Osteocyte (in vitro differentiated cells): ENCODE measurements at regions not wholly inside any gene's neighbourhood (a gene's known extent, or its start where the extent isn't known, plus 50 kb on each side); places are given as distances from the start of the nearest gene placed in this dataset.

Source experiments
- DNase-seq: peaks from one replicate; pipeline ENCODE4 v3.0.0; 2021; ENCODE audit warnings: mixed read lengths; ENCODE audit not compliant: unreplicated experiment; ENCODE audit errors: extremely low spot score
- H3K27ac Mint-ChIP-seq: one replicate; pipeline ENCODE4 v1.8.0; 2021; ENCODE audit warnings: mild to moderate bottlenecking, mixed read lengths; ENCODE audit not compliant: unreplicated experiment
- H3K27me3 Mint-ChIP-seq: one replicate; pipeline ENCODE4 v1.8.0; 2021; ENCODE audit warnings: mixed read lengths; ENCODE audit not compliant: unreplicated experiment
- H3K36me3 Mint-ChIP-seq: one replicate; pipeline ENCODE4 v1.8.0; 2021; ENCODE audit warnings: mixed read lengths; ENCODE audit not compliant: unreplicated experiment
- H3K4me1 Mint-ChIP-seq: one replicate; pipeline ENCODE4 v1.8.0; 2021; ENCODE audit warnings: mixed read lengths; ENCODE audit not compliant: unreplicated experiment
- H3K4me3 Mint-ChIP-seq: one replicate; pipeline ENCODE4 v1.8.0; 2021; ENCODE audit warnings: mild to moderate bottlenecking, moderate library complexity, mixed read lengths; ENCODE audit not compliant: unreplicated experiment
- H3K9me3 Mint-ChIP-seq: one replicate; pipeline ENCODE4 v1.8.0; 2021; ENCODE audit warnings: mixed read lengths; ENCODE audit not compliant: unreplicated experiment
- CTCF ChIP-seq: fragments of 200-600 bp; sonication (generic); IDR thresholded peaks from 2 replicates; pipeline ENCODE4 v1.5.0; 2021; ENCODE audit warnings: antibody characterized with exemption, mild to moderate bottlenecking, moderate library complexity

GRCh38 chr15:94749811-94750617 lies 518.7 kb downstream of the MCTP2 start:
- Mint-ChIP-seq H3K27me3 (no peaks in the 10 kb centered on the region), H3K36me3 (no peaks in the 10 kb centered on the region), H3K4me1 (no peaks in the 10 kb centered on the region), H3K27ac (no peak overlapping the region), H3K9me3 (peaks cover 42% of the 10 kb centered on the region), H3K4me3 (no peak overlapping the region)
- no peak for DNase-seq
- no peak for TF ChIP-seq CTCF

GRCh38 chr15:94760348-94760747 lies 529.0 kb downstream of the MCTP2 start:
- TF ChIP-seq CTCF, result no peak
- no peaks in the 10 kb centered on the region for H3K4me1 Mint-ChIP-seq
- peaks cover 8% of the 10 kb centered on the region for H3K9me3 Mint-ChIP-seq

GRCh38 chr15:94761574-94761973 lies 530.2 kb downstream of the MCTP2 start:
- Mint-ChIP-seq H3K4me1 (no peaks in the 10 kb centered on the region), H3K27ac (no peak overlapping the region), H3K9me3 (peaks cover 7% of the 10 kb centered on the region), H3K27me3 (no peaks in the 10 kb centered on the region), H3K4me3 (no peak overlapping the region), H3K36me3 (no peaks in the 10 kb centered on the region)
- TF ChIP-seq CTCF, result no peak
- no peak for DNase-seq

More at GRCh38 chr15:94760348-94760747, 529.0 kb downstream of the MCTP2 start:
- H3K27me3 Mint-ChIP-seq, result no peaks in the 10 kb centered on the region
- no peak for DNase-seq
- no peak overlapping the region for H3K4me3 Mint-ChIP-seq
- no peak overlapping the region for H3K27ac Mint-ChIP-seq
- no peaks in the 10 kb centered on the region for H3K36me3 Mint-ChIP-seq

GRCh38 chr15:94769089-94769488 lies 537.7 kb downstream of the MCTP2 start:
- no peaks in the 10 kb centered on the region for H3K4me1 Mint-ChIP-seq
- TF ChIP-seq CTCF, result no peak
- H3K36me3 Mint-ChIP-seq, result no peaks in the 10 kb centered on the region

GRCh38 chr15:94770199-94770598 lies 538.8 kb downstream of the MCTP2 start:
- H3K4me3 Mint-ChIP-seq, result no peak overlapping the region
- no peak overlapping the region for H3K27ac Mint-ChIP-seq
- no peaks in the 10 kb centered on the region for H3K27me3 Mint-ChIP-seq
- no peak for TF ChIP-seq CTCF
- no peaks in the 10 kb centered on the region for H3K4me1 Mint-ChIP-seq
- DNase-seq, result no peak
- no peaks in the 10 kb centered on the region for H3K36me3 Mint-ChIP-seq
- H3K9me3 Mint-ChIP-seq, result peaks cover 8% of the 10 kb centered on the region

More at GRCh38 chr15:94769089-94769488, 537.7 kb downstream of the MCTP2 start:
- Mint-ChIP-seq H3K27me3 (no peaks in the 10 kb centered on the region), H3K9me3 (peaks cover 8% of the 10 kb centered on the region), H3K4me3 (no peak overlapping the region), H3K27ac (no peak overlapping the region)
- DNase-seq, result no peak
